ENCODE measurements at regions not wholly inside any gene's neighbourhood (a gene's known extent, or its start where the extent isn't known, plus 50 kb on each side); places are given as distances from the start of the nearest gene placed in this dataset.

DNA sequence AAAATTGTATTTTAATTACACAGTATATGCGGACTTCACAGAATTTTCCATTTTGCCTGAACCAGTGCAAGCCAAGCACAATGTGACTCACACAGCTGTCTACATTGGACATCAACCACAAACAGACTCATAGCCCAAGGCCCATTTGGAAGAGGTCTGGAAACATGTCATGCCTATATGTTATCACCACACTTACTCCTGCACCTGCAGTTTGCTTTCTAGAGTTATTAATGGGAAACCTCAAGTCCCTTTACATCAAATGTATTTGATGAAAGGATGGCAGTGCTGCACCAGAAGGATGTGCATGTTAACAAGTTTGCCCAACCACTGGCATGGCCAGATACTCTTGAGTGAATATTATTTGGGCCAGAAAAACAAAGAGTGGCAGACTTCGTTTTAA, 548.9 kb upstream of the CDH2 start:
- DNase-seq: no peak

DNA sequence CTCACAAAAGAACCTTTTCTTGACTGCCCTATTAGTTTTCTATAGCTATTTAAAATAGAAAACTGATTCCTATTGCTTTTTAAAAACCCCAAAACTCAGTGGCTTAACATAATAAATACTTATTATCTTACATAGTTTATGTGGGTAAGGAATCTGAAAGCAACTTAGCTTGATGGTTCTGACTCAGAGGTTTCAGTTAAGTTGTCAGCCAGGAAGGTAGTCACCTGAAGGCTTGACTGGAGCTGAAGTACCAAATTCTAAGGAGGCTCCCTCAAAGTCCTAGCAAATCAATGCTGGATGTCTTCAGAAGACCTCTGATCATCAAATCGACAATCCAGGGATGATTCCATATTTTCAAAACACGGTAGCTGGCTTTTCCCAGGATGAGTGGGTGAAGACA, 546.6 kb upstream of the CDH2 start:
- DNase-seq: no peak

DNA sequence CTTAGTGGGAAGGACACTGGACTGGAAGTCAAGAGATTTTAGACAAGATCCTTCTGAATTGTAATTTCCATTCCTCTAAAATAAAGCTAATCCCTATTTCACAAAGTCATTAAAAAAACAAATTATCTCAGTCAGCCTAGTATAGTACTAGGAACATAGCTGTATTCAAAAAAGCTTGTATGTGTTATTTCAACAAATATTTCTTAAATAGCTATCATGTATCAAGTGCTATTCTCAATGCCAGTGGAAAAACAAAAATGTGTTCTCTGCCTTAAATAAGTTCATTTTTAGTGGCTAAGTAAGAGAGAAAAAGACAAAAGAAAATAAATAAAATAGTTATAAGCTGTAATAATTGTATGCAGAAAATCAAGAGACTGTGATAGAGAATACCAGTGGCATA, 541.8 kb upstream of the CDH2 start:
- no peak for DNase-seq

DNA sequence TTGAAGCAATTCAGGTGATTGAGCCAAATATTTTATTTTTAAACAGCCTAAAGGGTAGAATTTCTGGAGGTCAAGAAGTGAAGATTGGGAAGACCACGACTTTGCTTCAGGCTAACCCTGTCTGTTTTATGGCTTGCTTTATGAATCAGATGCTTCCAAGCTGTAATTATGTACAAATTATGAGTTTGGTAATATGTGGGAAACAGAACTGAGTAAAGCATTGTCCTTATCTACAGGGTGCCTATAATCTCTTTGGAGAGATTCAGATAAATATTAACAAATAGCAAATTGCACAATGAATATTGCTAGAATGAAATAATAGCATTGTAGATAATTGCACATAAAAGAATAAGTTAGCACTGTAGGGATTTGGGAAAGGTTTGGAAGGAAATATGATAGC, 539.4 kb upstream of the CDH2 start:
- DNase-seq: peak; percentile 19

DNA sequence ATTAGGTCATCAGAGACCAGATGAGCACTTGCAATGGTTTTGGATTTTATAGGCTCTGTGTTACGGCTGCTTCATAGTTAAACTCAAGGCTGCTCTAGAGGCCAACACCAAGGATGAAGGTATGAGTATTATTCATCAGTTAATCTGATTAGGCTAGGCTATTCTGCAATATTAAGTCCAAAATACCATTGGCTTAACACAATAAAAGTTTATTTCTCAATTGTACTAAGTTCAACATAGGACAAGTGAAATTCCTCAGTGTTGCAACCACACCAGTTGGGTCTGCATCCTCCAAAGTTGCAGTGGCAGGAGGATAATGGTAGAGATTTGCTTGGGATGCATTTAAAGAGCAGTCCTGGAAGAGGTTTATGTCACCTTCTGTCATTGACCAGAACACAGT, 538.3 kb upstream of the CDH2 start:
- no peak for DNase-seq

DNA sequence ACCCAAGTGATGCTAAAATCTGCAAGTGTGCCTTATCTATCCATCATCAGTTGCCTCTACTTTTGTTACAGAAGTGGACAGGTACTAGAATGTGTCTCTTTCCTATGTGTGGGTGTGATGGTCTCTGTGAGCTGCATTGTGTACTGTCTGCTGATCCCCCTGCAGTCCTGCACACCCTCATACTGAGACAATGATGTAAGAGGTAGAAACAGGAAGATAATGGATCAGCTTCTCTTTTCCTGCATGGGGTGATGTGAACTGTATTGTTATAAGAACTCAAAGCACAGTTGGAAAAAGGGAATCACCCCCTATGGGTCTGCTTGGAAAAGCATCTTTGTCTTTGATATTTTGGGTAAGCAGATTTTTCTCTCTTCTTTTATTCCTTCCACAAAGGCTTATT, 537.6 kb upstream of the CDH2 start:
- DNase-seq: no peak

DNA sequence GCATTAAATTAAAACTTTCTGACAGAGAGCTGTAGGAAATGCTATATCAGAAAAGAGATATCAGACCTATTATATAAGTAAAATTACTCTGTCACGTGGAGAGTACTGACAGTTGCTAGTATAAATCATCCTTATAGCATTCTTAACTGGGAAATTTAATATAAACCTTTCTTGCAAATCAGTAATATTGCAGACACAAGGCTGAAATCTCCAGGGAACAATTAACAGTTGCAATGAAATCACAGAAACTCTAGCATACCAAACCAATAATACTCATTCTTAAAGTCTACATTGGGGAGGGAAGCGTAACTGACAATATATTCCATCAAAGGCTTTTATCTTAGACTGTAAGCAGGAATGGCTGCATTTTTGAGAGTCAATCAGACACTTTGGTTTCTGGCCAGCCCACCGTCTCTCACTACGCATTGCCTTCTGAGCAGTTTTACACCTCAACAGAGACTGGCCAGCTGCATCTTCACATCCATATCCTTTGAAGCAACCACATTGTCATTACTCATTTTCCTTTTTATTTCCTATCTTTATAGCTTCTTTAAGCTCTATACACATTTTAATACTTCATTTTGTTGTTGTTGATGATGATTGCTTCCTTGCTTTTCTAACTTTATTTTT, 536.0 kb upstream of the CDH2 start:
- DNase-seq: no peak

DNA sequence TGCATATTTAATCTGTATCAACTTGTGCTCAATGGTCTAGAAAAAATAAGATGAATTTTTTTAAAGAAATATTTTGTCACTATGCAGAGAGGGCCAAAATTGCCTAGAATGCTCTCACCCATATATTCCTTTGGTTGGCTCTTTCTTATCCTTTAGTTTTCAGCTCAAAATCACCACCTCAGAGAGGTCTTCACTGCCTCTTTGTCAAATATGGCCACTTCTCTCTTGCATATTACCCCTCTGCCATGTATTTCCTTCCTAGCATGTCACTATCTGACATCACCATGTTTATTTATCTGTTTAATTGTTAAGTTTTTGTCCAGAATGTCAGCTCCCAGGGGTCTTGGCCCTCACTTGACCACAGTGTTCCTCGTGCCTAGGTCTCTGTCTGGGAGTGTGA, 535.2 kb upstream of the CDH2 start:
- no peak for DNase-seq

DNA sequence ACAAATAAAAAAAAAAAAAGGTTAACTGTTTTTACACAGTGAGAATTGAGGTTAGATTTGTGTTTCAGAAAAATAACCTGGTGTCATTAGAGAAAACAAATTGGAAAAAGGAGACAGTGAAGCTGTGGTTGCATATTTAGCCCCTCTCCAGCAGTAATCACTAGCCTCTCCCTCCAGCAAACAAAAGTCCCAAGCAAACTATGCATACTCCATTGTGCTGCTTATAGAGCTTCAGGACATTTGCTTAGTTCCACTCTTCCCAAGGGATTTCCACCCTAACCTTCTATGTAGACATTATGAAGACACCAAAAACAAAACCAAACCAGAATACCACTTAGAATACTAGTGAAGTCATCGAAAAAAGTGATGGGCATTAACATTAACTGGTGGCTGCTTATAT, 534.2 kb upstream of the CDH2 start:
- DNase-seq: no peak

DNA sequence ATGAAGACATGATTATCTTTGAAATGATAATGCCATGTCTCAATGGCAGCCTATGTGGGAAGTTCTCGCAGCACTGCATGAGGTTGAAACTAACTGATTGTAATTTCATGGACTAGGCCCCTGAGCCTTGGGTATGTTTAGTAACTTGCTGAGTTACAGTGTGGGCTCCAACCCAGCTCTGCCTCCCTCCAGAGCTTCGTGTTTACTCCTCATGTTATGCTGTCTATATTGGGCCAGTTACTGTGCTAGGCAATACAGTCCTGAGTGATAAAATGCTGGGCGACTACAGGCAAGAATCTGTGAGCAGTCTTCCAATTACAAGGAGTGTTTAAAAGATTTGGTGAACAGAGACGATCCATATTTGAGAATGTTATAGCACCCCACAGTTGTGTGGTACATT, 530.1 kb upstream of the CDH2 start:
- no peak for DNase-seq

DNA sequence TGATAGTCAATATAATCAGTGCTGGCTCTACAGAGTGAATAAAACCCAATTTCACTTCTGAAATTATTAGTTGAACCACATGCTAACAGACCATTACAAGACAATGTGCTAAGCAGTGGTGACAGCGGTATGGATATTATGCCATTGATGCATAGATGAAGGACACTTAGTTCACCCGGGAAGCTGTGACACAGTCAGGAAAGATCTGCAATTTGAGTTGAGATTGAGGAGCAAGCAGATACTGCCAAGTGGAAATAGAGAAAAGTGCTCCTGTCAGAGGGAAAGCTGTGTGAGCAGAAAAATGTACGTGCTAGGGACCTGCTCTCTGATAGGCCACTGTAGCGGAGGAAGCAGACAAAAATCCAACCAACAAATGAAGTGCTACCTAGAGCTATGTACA, 529.5 kb upstream of the CDH2 start:
- no peak for DNase-seq

DNA sequence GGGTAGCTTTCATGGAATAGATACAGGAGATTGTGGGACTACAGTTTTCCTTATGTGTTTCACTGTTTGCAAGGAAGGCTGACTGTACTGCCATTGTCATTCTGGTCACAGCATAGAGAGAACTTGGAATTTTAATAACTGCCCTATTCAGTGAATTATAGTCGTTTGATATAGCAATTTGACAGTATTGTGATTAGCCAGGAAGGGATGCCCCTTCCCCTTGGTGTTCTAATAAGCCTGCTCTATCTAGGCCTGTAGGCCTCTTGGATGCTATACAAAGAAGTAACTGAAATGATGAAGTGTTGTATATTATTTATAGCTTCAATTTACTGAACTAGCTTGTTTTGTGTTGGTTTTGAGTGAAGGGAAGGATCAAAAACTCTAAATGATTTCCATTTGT, 528.6 kb upstream of the CDH2 start:
- DNase-seq: no peak

DNA sequence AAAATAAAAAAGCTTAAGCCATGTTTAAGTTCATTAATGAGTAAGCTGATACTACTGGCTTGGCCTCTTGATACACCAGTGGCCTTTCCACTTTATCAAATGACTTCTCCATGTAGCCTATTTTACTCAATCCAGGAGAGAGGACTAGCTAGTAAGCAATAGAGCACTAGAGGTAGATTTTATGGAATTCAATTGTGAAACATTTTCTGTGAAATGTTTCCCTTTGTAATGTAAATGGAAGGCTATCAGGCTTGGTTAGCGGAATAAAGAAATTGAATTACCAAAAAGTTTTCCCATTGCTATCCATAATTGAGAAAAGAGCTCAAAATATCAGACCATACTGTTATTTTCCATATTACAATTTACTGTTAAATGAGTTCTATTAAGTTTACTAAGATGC, 515.4 kb upstream of the CDH2 start:
- DNase-seq: no peak

DNA sequence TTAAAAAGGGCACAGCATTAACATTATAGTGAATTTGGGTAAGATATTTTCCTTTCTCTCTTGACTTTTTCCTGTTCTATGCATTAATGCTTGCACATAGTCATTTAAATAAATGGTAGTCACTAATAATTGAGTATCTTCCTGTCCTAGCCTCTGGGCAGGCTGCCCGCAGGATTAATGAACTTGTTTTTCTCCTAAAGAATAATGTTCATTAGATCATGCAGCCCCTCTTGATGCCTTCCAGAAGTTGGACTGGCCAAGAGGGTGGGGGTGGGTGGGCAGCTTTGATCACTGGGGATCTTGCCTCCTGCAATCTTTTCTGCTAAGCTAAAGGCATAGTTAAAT, 514.5 kb upstream of the CDH2 start:
- DNase-seq: no peak

DNA sequence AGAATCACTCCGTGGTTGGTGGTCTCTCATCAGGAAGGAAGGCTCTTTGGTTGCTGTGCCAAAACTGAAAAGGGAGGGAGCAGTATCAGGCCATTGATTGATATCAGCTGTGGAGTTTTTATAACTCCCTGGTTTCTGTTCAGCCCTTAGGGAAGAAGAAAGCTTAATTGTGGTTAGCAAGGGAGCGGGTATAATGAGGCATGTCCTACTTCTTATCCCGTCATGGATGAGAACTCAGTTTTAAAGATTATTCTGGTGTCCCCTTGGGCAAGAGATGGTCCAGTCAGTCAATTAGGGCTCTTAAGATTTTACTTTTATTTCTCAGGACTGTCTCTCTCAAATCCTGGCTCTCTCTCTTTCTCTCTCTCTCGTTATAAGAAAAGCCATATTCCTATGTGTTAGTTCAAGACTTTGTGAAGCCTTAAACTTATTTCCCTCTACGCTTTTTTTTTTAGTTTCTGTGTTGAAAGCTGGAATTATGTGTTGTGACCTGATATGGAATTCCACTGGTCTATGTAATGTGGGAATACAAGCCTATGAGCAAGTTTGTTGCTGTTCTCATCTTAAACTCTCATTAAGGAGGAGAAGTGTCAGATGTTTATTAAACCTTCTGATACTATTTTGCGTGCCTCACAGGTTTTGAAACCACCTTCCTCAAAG, 514.0 kb upstream of the CDH2 start:
- no peak for DNase-seq

DNA sequence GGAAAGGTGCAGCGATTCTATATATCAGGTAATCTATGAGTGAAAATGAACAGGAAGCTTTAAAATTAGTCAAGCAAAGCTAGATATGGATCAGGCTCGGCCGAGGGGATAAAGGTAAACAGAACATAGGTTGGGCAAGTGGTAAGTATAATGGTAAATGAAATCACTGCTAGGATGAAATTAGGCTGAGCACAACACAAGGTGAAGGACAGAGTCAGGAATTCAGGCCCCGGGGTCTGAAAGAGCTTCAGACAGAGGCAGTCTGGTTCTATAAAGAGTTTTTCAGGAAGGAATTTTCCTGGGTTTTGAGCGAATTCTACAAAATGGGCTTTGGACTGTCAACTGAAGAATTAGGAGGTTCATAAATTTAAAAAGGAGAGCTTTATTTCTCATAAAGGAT, 513.2 kb upstream of the CDH2 start:
- no peak for DNase-seq

DNA sequence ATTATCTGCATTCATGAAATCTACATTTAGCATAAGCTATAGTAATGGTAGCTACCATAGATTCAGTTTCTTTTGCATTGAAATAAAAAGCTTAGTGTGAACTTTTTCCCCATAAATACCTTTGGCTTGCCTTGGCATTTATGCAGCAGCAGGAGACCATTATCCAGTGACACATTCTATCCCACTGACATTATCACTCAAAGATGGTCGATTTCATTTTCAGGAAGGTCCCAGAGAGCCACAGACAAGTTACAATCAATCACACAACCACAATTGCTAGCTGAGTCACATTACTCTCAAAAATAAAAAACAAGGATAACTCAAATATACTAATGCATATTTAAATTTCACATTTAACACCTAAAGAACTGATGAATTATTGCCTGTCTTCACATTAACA, 512.7 kb upstream of the CDH2 start:
- no peak for DNase-seq

DNA sequence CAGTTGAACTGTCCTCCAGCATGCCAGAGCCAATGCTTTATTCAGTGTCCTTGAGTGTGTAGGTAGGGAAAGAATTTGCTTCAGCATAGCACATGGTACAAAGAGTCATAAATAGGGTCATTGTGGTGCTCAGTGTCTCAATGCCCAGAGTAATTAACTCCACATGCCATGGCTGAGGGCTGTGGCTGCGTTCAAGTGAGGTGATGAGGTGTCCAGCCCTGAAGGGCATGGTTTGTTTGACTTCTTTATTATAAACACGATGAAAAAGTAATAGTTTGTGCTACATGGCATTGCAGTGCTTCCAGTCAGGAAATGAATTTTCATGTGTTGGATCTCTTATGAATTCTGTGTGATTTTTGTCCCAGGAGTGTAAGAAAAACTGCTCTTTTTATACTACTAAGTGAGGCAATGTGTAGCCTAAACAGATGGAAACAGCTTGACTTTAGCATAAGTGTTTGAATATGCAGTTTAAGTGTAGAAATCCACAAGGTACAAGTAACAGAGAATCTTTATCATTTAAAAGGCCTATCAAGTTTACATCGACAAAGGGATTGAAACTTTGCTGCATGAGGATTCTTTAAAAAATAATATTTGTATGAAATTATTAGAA, 507.9 kb upstream of the CDH2 start:
- no peak for DNase-seq

DNA sequence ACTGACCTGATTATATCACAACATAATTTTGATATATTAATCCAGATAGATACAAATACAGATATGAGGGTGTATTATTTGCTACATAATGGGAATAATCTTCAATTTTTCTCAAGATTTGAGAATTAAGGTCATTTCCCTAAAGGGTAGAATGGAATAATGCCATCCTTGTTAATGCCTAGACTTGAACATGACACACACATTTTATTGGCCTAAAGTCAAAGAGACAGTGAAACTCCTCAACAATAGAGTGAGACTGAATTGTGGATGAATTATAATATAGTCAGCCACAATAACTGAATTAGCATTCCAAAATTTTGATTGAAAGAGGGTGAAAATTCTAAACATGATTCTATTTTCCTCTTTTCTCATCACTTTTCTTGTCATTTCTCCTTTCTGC, 506.0 kb upstream of the CDH2 start:
- DNase-seq: no peak

DNA sequence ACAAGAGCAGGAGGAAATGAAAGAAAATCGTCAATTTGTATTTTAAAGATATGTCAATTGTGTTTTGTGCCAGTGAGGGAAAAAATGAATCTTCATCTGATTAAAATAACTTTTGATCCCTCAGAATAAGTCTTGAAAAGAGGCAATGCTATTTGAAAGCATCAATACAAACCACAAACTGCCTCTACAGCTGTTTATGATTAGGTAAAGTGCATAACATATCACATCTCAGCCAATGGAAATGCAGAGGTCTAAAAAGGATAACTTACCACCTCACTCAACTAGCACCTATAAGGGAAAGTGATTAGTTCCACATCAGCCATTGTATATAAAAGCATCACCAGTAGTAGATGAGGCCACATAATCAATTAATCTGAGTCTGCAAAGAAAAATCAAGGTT, 492.2 kb upstream of the CDH2 start:
- DNase-seq: no peak

DNA sequence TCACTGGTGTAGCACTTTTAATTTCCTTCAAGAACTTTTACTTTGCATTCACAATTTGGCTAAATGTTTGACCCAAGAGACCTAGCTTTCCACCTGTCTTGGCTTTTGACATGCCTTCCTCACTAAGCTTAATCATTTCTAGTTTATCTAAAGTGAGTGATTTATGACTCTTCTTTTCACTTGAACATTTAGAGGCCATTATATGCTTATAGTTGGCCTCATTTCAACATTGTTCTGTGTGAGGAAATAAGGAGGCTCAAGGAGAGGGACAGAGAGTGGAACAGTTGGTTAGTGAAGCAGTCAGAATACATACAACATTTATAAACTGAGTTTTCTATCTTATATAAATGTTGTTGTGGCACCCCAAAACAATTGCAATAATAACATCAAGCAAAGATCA, 489.3 kb upstream of the CDH2 start:
- DNase-seq: no peak

DNA sequence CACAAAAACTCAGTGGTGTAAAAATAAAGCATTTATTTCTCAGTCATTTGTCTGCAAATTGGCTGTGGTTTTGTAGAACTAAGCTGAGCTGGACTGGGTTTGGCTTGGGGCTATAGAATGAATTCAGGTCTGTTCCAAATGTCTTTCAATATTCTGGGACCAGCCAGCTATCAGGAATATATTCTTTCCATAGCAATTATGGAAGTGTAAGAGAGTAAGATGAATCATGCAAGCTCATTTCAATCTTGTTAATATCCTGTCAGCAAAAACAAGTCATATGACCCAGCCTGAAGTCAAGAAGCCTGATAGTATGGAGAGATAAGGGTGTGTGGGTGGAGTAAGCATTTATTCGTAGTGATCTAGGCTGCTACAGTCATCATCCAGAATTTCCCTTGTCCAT, 481.0 kb upstream of the CDH2 start:
- no peak for DNase-seq

DNA sequence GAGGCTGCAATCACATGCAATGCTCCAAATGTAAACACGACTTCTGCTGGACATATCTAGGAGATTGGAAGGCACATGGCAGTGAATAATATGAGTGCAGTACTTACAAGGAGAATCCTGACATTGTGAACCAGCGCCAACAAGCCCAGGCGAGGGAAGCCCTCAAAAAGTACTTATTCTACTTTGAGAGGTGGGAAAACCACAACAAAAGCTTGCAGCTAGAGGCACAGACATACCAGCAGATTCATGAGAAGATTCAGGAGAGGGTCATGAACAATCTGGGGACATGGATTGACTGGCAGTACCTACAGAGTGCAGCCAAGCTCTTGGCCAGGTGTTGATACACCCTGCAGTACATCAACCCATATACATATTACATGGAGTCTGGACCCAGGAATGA, 475.7 kb upstream of the CDH2 start:
- no peak for DNase-seq

DNA sequence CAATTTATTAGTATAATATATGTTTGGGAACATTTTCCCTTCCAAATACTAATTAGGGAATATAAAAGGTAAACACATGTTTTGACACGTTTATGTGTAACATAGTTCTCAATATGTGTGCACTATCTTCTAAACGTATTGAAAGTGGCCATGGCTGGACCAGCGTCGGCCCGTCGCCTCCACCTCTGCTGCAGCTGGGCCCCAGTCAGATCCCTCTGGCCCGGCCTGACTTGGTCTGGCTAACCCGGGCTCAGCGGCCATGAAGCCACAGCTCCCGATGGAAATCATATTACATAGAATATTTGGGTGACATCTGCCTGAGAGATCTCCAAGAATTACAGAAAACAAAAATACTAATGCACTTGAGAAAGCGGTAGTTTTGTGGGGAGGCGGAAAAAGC, 474.4 kb upstream of the CDH2 start:
- no peak for DNase-seq

DNA sequence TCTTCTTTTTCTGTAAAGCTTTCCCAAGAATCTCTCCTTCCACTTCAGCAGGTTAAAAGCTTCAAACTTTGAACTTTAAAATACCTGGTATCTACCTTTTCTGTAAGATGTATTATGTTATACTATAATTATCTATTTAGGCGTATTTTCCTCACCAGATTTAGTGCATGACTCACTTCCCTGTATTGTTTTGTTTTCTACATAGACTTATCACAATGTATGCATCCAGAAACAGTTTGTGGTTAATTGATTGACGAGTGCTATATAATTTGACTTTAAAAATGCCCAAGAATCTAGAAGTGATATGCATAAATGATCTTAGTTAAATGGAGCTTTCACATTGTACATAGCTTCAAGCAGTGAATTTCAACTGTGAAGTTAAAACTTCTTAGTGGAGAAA, 473.9 kb upstream of the CDH2 start:
- no peak for DNase-seq
